Neural cell (in vitro differentiated cells): ENCODE measurements at regions not wholly inside any gene's neighbourhood (a gene's known extent, or its start where the extent isn't known, plus 50 kb on each side); places are given as distances from the start of the nearest gene placed in this dataset.

ENCODE experiments used
- H2AFZ ChIP-seq: fragments of 200-600, 300-800 bp; sonication (generic), shearing (Covaris generic); 2 replicates; pipeline ENCODE4 v1.6.0; 2014; ENCODE audit warnings: low read depth, mild to moderate bottlenecking, antibody characterized with exemption, low read length, moderate library complexity
- H3F3A ChIP-seq: fragments of 200-600 bp; shearing (Covaris generic); 2 replicates; pipeline ENCODE4 v1.6.1; 2016; ENCODE audit warnings: mild to moderate bottlenecking, moderate library complexity, mixed read lengths, antibody characterized with exemption, low read length; ENCODE audit not compliant: insufficient read depth, poor library complexity, severe bottlenecking
- H3K27ac ChIP-seq: fragments of 200-600, 300-800 bp; sonication (generic), shearing (Covaris generic); 2 replicates; pipeline ENCODE4 v1.5.1; 2014; ENCODE audit warnings: mild to moderate bottlenecking, low read length, moderate library complexity
- H3K27me3 ChIP-seq: fragments of 300-800, 200-600 bp; sonication (generic), shearing (Covaris generic); 2 replicates; pipeline ENCODE4 v1.6.0; 2014; ENCODE audit warnings: mild to moderate bottlenecking, low read depth, low read length, moderate library complexity; ENCODE audit not compliant: insufficient read depth
- H3K36me3 ChIP-seq: fragments of 300-800, 200-600 bp; sonication (generic), shearing (Covaris generic); 2 replicates; pipeline ENCODE4 v1.5.1; 2014; ENCODE audit warnings: mild to moderate bottlenecking, antibody characterized with exemption, low read length, moderate library complexity; ENCODE audit not compliant: insufficient read depth
- H3K4me2 ChIP-seq: fragments of 300-800, 200-600 bp; sonication (generic), shearing (Covaris generic); 2 replicates; pipeline ENCODE4 v1.6.0; 2014; ENCODE audit warnings: mild to moderate bottlenecking, low read length
- H3K4me3 ChIP-seq: fragments of 300-800, 200-600 bp; sonication (generic), shearing (Covaris generic); 2 replicates; pipeline ENCODE4 v1.5.1; 2014; ENCODE audit warnings: mild to moderate bottlenecking, low read length, moderate library complexity
- H3K79me2 ChIP-seq: fragments of 200-600 bp; shearing (Covaris generic); replicated peaks from 2 replicates; pipeline ENCODE4 v1.6.0; 2014; ENCODE audit warnings: mild to moderate bottlenecking, low read length, moderate library complexity; ENCODE audit not compliant: insufficient read depth
- H3K9ac ChIP-seq: fragments of 300-800, 200-600 bp; sonication (generic), shearing (Covaris generic); 2 replicates; pipeline ENCODE4 v1.6.1; 2016; ENCODE audit warnings: mild to moderate bottlenecking, low read length, mixed read lengths
- H3K9me2 ChIP-seq: fragments of 200-600 bp; shearing (Covaris generic); 2 replicates; pipeline ENCODE4 v1.6.1; 2016; ENCODE audit warnings: mild to moderate bottlenecking, low read length, mixed read lengths; ENCODE audit not compliant: insufficient read depth
- H3K9me3 ChIP-seq: fragments of 200-600, 300-800 bp; sonication (generic), shearing (Covaris generic); 2 replicates; pipeline ENCODE4 v1.6.1; 2016; ENCODE audit warnings: mild to moderate bottlenecking, mixed run types, low read length, moderate library complexity, mixed read lengths
- H4K20me1 ChIP-seq: fragments of 200-600 bp; shearing (Covaris generic); 2 replicates; pipeline ENCODE4 v1.6.1; 2016; ENCODE audit warnings: mild to moderate bottlenecking, mixed run types; ENCODE audit not compliant: insufficient read depth
- EP300 ChIP-seq: fragments of 450-650 bp; conservative IDR thresholded peaks from 2 replicates; pipeline ENCODE4 v1.6.1; 2014; ENCODE audit warnings: antibody characterized with exemption, mild to moderate bottlenecking, moderate library complexity; ENCODE audit not compliant: poor library complexity, severe bottlenecking
- POLR2AphosphoS5 ChIP-seq: IDR thresholded peaks from 2 replicates; pipeline ENCODE4 v1.6.1; 2012
- RAD21 ChIP-seq: fragments of 450-650 bp; conservative IDR thresholded peaks from 2 replicates; pipeline ENCODE4 v1.6.1; 2014; ENCODE audit warnings: antibody characterized with exemption, mild to moderate bottlenecking, moderate library complexity
- SMC3 ChIP-seq: fragments of 450-650 bp; conservative IDR thresholded peaks from 2 replicates; pipeline ENCODE4 v1.6.1; 2014; ENCODE audit warnings: antibody characterized with exemption, mild to moderate bottlenecking, moderate library complexity; ENCODE audit not compliant: poor library complexity
- TF ChIP-seq, protein P1 (sequence below): fragments of 450-650 bp; IDR thresholded peaks from 2 replicates; pipeline ENCODE4 v1.5.1; 2014; ENCODE audit warnings: antibody characterized with exemption, mild to moderate bottlenecking, moderate library complexity; ENCODE audit not compliant: poor library complexity, severe bottlenecking

DNA sequence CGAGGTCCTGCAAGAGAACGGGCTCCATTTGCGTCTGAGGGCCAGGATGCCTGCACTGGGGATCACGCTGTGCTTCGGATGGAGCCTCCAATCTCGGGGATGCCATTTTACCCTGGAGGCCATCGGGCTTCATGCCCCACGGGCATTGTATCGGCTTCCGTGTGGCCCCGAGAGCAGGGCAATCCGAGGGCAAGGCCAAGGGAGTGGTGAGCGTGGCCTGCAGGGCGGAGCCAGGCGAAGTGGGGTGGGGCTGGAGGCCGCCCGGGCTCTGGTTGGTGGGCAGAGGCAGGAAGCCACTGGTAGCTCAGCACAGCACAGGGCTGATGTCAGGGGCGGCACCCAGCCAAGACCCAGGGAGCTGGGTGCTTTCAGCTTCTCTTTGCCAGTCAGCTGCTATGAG lies 57.5 kb upstream of the BHLHE23 start:
- no peaks in the 10 kb centered on the region for H3K36me3 ChIP-seq
- no peaks in the 10 kb centered on the region for H3K9me2 ChIP-seq
- H3F3A ChIP-seq: no peaks in the 10 kb centered on the region
- H3K4me3 ChIP-seq: no peak overlapping the region
- no peaks in the 10 kb centered on the region for H3K79me2 ChIP-seq
- H4K20me1 ChIP-seq: no peaks in the 10 kb centered on the region
- no peaks in the 10 kb centered on the region for H3K27me3 ChIP-seq
- no peaks in the 10 kb centered on the region for H3K9me3 ChIP-seq
- H3K27ac ChIP-seq: no peak overlapping the region
- no peak overlapping the region for H3K9ac ChIP-seq
- TF ChIP-seq POLR2AphosphoS5: no peak
- no peak overlapping the region for H3K4me2 ChIP-seq
- H2AFZ ChIP-seq: no peak overlapping the region

DNA sequence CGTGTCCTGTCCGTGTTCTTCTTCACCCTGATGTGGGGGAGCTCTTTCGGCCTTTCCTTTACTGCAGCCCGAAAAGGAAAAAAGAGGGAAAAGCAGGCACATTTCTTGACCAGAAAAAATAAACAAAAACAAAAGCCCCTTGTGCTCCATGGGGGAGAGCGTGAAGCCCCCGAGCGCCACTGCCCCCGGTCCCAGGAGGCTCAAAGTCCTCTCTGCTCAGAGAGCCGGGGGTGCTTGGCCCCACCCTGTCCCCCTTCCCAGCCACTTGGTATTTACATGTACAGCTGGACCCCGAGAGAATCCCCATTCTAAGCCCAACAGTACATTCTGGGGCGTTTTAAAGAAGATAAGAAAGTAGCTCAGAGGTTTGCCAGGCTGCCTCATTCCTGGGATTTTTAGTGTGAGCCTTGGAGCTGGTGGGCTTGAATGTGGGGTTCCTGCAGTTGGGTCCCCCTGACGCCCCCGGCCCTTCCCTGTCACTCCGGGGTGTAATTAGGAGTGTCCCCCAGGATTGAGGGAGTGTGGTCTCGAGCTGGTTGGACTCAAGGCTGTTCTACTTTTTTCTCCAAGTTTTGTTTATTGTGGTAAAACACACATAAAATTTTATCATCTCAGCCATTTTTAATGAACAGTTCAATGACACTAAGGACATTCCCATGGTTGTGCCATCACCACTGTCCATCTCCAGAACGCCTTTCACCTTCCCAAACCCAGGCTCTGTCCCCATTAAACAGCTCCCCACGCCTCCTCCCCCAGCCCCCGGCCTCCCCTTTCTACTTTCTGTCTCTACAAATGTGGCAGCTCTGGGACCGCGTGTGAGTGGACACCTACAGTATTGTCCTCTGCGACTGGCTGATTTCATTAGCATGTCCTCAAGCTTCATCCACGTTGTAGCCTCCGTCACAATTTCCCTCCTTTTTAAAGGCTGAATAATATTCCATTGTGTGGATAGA lies 55.7 kb upstream of the BHLHE23 start:
- no peak overlapping the region for H3K9ac ChIP-seq
- TF ChIP-seq RAD21 (no peak), SMC3 (no peak)
- TF ChIP-seq, protein P1, sequence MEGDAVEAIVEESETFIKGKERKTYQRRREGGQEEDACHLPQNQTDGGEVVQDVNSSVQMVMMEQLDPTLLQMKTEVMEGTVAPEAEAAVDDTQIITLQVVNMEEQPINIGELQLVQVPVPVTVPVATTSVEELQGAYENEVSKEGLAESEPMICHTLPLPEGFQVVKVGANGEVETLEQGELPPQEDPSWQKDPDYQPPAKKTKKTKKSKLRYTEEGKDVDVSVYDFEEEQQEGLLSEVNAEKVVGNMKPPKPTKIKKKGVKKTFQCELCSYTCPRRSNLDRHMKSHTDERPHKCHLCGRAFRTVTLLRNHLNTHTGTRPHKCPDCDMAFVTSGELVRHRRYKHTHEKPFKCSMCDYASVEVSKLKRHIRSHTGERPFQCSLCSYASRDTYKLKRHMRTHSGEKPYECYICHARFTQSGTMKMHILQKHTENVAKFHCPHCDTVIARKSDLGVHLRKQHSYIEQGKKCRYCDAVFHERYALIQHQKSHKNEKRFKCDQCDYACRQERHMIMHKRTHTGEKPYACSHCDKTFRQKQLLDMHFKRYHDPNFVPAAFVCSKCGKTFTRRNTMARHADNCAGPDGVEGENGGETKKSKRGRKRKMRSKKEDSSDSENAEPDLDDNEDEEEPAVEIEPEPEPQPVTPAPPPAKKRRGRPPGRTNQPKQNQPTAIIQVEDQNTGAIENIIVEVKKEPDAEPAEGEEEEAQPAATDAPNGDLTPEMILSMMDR: no peak
- H3K79me2 ChIP-seq: no peaks in the 10 kb centered on the region

DNA sequence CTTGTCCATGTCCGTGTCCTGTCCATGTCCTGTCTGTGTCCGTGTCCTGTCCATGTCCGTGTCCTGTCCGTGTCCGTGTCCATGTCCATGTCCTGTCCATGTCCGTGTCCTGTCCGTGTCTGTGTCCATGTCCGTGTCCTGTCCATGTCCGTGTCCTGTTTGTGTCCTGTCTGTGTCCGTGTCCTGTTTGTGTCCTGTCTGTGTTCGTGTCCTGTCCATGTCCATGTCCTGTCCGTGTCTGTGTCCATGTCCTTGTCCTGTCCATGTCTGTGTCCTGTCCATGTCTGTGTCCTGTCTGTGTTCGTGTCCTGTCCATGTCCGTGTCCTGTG lies 55.0 kb upstream of the BHLHE23 start:
- H3K27me3 ChIP-seq: no peaks in the 10 kb centered on the region
- TF ChIP-seq EP300: no peak
- TF ChIP-seq POLR2AphosphoS5: no peak
- TF ChIP-seq, protein P1: no peak
- TF ChIP-seq SMC3: no peak
- no peaks in the 10 kb centered on the region for H3K79me2 ChIP-seq
- no peak overlapping the region for H2AFZ ChIP-seq
- no peak overlapping the region for H3K27ac ChIP-seq
- no peaks in the 10 kb centered on the region for H4K20me1 ChIP-seq
- no peak overlapping the region for H3K9ac ChIP-seq
- no peak overlapping the region for H3K4me2 ChIP-seq
- H3K9me3 ChIP-seq: no peaks in the 10 kb centered on the region
- H3F3A ChIP-seq: no peaks in the 10 kb centered on the region
- no peak overlapping the region for H3K4me3 ChIP-seq
- H3K9me2 ChIP-seq: no peaks in the 10 kb centered on the region
- no peaks in the 10 kb centered on the region for H3K36me3 ChIP-seq

More for the DNA sequence above, 55.7 kb upstream of the BHLHE23 start:
- Histone ChIP-seq H3K36me3 (no peaks in the 10 kb centered on the region), H3K4me2 (no peak overlapping the region), H3F3A (no peaks in the 10 kb centered on the region), H3K27ac (no peak overlapping the region), H3K9me3 (no peaks in the 10 kb centered on the region), H3K9me2 (no peaks in the 10 kb centered on the region), H2AFZ (no peak overlapping the region), H3K4me3 (no peak overlapping the region), H4K20me1 (no peaks in the 10 kb centered on the region), H3K27me3 (no peaks in the 10 kb centered on the region)
